H1 (cell line): ENCODE measurements at regions not wholly inside any gene's neighbourhood (a gene's known extent, or its start where the extent isn't known, plus 50 kb on each side); places are given as distances from the start of the nearest gene placed in this dataset.

Experiments
- EP300 ChIP-seq, 2 experiments: IDR thresholded peaks; 1 replicate in 1 of 2; 2 replicates in 1 of 2; pipeline ENCODE4 v1.6.1; 2011 to 2012; ENCODE audit warnings: low read depth in 2 of 2, low read length in 2 of 2, mild to moderate bottlenecking in 2 of 2, borderline replicate concordance in 1 of 2, inconsistent platforms in 1 of 2, moderate library complexity in 1 of 2

DNA sequence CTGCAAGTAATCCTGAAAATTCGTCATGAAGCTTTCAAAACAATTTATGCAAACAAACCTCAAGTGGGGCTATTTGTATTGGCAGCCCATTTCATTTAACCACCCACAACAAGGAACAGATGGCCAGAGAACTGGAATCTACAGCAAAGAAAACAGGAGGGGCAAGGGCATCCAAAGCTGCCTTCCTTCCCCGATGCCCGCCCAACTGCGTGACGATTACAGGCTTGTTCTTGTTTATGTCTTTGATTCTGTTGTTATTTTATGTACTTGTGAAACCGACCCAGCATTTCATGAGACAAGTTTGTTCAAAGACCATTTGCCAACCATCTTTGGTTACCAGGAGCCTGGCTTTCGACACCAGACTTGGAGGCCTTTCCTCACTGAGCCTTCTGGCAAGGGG lies 59.1 kb upstream of the IRX6 start (continued):
- no peak for TF ChIP-seq EP300 (IDR thresholded peaks at IDR 0.05; ENCODE audit: borderline replicate concordance in 1 of 2, low read depth in 2 of 2, low read length in 2 of 2)
